ENCODE measurements at regions not wholly inside any gene's neighbourhood (a gene's known extent, or its start where the extent isn't known, plus 50 kb on each side); places are given as distances from the start of the nearest gene placed in this dataset.

DNA sequence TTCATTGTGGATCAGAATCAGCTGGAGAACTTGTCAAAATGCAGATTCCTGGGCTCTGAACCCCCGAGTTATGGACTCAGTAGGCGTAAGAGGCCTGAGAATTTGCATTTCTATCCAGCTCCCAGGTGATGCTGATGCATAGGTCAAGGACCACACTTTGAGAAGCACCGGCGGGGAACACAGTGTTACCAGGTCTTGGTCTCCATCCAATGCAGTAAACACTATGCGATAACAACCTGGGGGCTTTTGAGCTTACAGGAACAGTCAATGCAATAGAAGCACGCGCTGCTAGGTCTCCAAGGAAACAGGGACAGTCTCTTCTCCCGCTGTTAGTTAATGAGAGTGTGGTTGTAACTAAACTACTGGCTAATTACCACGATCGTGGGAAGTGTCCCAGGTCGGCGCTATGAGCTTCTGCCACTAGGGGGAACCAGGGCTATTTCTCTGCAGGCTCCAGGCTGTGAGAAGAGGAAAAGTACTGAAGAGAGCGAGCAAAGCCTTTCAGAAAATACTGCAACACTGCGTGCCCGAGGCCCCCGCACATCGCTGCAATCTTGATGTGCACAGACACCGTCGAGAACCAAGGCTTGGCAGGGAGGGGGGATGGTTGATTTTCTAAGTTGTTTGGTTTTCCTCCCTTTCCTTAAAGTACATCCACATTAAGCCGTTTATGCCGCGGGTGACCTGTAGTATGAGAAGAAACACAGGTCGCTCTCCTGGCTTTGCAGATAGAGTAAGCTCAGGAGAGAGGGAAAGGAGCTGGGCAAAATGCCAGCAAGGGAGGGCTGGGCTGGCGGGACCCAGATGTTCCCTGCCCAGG is 52.0 kb upstream of the KCNA1 start:
- H3K4me3 ChIP-seq (ENCODE audit: low read depth, low read length): peak overlapping the region; percentile 27
- peaks cover 25% of the 10 kb centered on the region for H3K4me1 ChIP-seq
- H3K27me3 ChIP-seq (ENCODE audit: control insufficient read depth, insufficient read depth, low read length): no peaks in the 10 kb centered on the region
- TF ChIP-seq CTCF (IDR thresholded peaks at IDR 0.05): peak; percentile 93
- no peaks in the 10 kb centered on the region for H3K9me3 ChIP-seq (ENCODE audit: control insufficient read depth, low read length)
- H3K36me3 ChIP-seq (ENCODE audit: control insufficient read depth, insufficient read depth, low read length): no peaks in the 10 kb centered on the region
- H3K27ac ChIP-seq: peak overlapping the region; percentile 36
- H2AFZ ChIP-seq: peak overlapping the region; percentile 77
- H3K4me2 ChIP-seq (ENCODE audit: low read length): peak overlapping the region; percentile 62
- no peak overlapping the region for H3K9ac ChIP-seq
- no peaks in the 10 kb centered on the region for H3K79me2 ChIP-seq

DNA sequence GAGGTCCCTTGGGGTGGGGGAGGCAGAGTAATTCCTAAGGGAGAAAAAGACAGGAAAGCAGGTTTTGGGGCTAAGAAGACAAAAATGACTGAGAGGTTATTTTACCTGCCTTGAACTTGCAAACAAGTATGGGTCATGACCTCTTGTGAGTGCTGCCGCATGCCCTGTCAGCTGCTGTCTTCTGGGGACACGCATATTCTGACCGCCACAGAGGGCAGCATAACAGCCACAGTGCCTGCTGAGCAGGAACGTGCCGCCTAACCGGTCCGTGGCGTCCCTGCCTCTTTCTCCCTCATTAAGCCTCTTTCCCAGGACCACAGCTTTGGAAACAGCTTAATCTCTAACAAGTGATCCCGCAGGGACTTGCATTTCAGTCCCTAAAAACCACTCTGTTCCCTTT is 51.3 kb upstream of the KCNA1 start:
- Histone ChIP-seq H3K79me2 (no peaks in the 10 kb centered on the region), H3K36me3 (ENCODE audit: control insufficient read depth, insufficient read depth, low read length) (no peaks in the 10 kb centered on the region), H2AFZ (peak overlapping the region; percentile 1), H3K27me3 (ENCODE audit: control insufficient read depth, insufficient read depth, low read length) (no peaks in the 10 kb centered on the region), H3K27ac (peak overlapping the region; percentile 36), H3K9ac (no peak overlapping the region), H3K4me2 (ENCODE audit: low read length) (peak overlapping the region; percentile 62), H3K9me3 (ENCODE audit: control insufficient read depth, low read length) (no peaks in the 10 kb centered on the region), H3K4me1 (peaks cover 25% of the 10 kb centered on the region), H3K4me3 (ENCODE audit: low read depth, low read length) (no peak overlapping the region)
- no peak for TF ChIP-seq CTCF (IDR thresholded peaks at IDR 0.05)

DNA sequence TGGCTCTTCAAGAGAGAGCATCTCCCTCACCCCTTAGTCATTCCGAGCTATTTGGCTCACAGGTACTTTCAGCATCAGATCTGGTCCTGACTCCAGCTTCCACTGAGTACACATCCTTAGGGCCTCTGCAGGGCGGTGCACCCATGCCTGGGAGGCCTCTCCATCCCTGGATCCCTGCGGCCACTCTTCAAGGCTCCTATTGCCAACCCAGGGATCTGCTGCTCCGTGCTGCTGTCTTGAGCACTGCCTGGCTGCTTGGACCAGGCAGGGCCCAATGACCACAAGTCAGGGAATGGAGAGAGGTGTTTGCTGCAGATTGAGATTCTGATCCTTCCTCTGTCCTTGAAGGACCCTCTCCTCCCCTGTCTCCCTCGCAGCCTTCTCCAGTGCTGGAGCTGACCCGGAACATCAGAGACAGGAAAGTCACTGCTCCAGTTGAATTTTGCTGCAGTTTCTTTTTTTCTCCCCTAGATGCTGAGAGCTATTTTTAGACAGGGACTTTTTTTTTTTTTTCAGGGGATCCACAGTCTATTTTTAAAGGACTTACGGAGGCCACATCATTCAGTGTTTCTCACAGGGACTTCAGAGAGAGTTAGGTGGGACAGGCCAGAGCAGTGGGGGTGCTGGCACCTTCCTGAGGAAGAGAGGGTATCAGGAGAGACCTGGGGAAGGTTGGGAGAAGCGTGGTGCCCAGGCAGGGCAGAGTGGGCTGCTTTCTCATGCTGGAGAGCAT is 50.1 kb upstream of the KCNA1 start:
- H3K27ac ChIP-seq: peak overlapping the region; percentile 55
- no peak overlapping the region for H3K9ac ChIP-seq
- H3K27me3 ChIP-seq (ENCODE audit: control insufficient read depth, insufficient read depth, low read length): no peaks in the 10 kb centered on the region
- no peaks in the 10 kb centered on the region for H3K36me3 ChIP-seq (ENCODE audit: control insufficient read depth, insufficient read depth, low read length)
- H3K9me3 ChIP-seq (ENCODE audit: control insufficient read depth, low read length): no peaks in the 10 kb centered on the region
- peak overlapping the region; percentile 66 for H2AFZ ChIP-seq
- H3K4me1 ChIP-seq: peaks cover 25% of the 10 kb centered on the region
- no peak overlapping the region for H3K4me3 ChIP-seq (ENCODE audit: low read depth, low read length)
- peak overlapping the region; percentile 2 for H3K4me2 ChIP-seq (ENCODE audit: low read length)
- no peaks in the 10 kb centered on the region for H3K79me2 ChIP-seq
- no peak for TF ChIP-seq CTCF (IDR thresholded peaks at IDR 0.05)

Measured in parathyroid adenoma (tissue), 2 donors.